ENCODE measurements at regions not wholly inside any gene's neighbourhood (a gene's known extent, or its start where the extent isn't known, plus 50 kb on each side); places are given as distances from the start of the nearest gene placed in this dataset.

DNA sequence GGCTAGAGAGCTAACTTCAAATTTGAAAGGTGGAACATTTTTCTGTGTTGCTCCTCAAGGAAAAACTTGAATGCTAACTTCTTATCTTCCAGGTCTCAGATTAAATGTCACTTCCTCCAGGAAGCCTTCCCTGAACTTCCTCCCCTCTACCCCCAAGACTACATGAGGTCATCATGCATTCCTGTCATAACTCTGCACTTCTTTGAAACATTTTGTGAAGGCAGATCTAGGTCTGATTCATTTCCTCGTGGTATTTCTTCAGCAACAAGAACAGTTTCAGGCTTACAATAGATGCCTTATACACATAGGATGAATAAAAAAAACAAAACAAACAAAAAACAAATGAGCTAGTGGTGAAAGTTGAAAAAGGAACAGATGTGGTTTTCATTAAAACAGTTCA, 97.1 kb upstream of the SRRM4 start:
- TF ChIP-seq, protein P1, sequence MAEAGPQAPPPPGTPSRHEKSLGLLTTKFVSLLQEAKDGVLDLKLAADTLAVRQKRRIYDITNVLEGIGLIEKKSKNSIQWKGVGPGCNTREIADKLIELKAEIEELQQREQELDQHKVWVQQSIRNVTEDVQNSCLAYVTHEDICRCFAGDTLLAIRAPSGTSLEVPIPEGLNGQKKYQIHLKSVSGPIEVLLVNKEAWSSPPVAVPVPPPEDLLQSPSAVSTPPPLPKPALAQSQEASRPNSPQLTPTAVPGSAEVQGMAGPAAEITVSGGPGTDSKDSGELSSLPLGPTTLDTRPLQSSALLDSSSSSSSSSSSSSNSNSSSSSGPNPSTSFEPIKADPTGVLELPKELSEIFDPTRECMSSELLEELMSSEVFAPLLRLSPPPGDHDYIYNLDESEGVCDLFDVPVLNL (CRISPR knock-in tag; IDR thresholded peaks at IDR 0.05; ENCODE audit: borderline replicate concordance, low read depth): no peak
- no peak for TF ChIP-seq ZNF263 (CRISPR knock-in tag; IDR thresholded peaks at IDR 0.05; ENCODE audit: low read depth)
- TF ChIP-seq, protein P2, sequence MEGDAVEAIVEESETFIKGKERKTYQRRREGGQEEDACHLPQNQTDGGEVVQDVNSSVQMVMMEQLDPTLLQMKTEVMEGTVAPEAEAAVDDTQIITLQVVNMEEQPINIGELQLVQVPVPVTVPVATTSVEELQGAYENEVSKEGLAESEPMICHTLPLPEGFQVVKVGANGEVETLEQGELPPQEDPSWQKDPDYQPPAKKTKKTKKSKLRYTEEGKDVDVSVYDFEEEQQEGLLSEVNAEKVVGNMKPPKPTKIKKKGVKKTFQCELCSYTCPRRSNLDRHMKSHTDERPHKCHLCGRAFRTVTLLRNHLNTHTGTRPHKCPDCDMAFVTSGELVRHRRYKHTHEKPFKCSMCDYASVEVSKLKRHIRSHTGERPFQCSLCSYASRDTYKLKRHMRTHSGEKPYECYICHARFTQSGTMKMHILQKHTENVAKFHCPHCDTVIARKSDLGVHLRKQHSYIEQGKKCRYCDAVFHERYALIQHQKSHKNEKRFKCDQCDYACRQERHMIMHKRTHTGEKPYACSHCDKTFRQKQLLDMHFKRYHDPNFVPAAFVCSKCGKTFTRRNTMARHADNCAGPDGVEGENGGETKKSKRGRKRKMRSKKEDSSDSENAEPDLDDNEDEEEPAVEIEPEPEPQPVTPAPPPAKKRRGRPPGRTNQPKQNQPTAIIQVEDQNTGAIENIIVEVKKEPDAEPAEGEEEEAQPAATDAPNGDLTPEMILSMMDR (IDR thresholded peaks at IDR 0.05): no peak
- TF ChIP-seq, protein P3, sequence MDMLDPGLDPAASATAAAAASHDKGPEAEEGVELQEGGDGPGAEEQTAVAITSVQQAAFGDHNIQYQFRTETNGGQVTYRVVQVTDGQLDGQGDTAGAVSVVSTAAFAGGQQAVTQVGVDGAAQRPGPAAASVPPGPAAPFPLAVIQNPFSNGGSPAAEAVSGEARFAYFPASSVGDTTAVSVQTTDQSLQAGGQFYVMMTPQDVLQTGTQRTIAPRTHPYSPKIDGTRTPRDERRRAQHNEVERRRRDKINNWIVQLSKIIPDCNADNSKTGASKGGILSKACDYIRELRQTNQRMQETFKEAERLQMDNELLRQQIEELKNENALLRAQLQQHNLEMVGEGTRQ (CRISPR knock-in tag; IDR thresholded peaks at IDR 0.05): no peak
- no peak for TF ChIP-seq NR2C2 (CRISPR knock-in tag; IDR thresholded peaks at IDR 0.05)
- no peak for TF ChIP-seq TP53 (CRISPR knock-in tag; IDR thresholded peaks at IDR 0.05)
- TF ChIP-seq, protein P4, sequence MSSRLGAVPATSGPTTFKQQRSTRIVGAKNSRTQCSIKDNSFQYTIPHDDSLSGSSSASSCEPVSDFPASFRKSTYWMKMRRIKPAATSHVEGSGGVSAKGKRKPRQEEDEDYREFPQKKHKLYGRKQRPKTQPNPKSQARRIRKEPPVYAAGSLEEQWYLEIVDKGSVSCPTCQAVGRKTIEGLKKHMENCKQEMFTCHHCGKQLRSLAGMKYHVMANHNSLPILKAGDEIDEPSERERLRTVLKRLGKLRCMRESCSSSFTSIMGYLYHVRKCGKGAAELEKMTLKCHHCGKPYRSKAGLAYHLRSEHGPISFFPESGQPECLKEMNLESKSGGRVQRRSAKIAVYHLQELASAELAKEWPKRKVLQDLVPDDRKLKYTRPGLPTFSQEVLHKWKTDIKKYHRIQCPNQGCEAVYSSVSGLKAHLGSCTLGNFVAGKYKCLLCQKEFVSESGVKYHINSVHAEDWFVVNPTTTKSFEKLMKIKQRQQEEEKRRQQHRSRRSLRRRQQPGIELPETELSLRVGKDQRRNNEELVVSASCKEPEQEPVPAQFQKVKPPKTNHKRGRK (CRISPR knock-in tag; IDR thresholded peaks at IDR 0.05; ENCODE audit: borderline replicate concordance): no peak
- no peak for TF ChIP-seq NR3C1 (CRISPR knock-in tag; conservative IDR thresholded peaks at IDR 0.05; ENCODE audit: low read depth)
- TF ChIP-seq ZNF423 (CRISPR knock-in tag; IDR thresholded peaks at IDR 0.05): no peak
